PFSK-1 (cell line): ENCODE measurements at regions not wholly inside any gene's neighbourhood (a gene's known extent, or its start where the extent isn't known, plus 50 kb on each side); places are given as distances from the start of the nearest gene placed in this dataset.

ENCODE experiments used
- FOXP2 ChIP-seq: optimal IDR thresholded peaks from 2 replicates; pipeline ENCODE3; 2011; ENCODE audit warnings: borderline replicate concordance, control low read depth, inconsistent platforms; ENCODE audit not compliant: insufficient read depth; ENCODE audit errors: extremely low read length, extremely low read depth
- POLR2AphosphoS5 ChIP-seq: IDR thresholded peaks from 2 replicates; pipeline ENCODE4 v1.6.1; 2012; ENCODE audit warnings: low read depth, mild to moderate bottlenecking, control low read depth, low read length, moderate library complexity
- TF ChIP-seq, protein P1 (sequence below), 2 experiments: IDR thresholded peaks; 2 replicates each; pipeline versions ENCODE4 v1.6.1 to v1.8.0; 2011 to 2012; ENCODE audit warnings: low read depth in 2 of 2, low read length in 2 of 2, control low read depth in 1 of 2, inconsistent platforms in 1 of 2, mild to moderate bottlenecking in 1 of 2, moderate library complexity in 1 of 2; ENCODE audit not compliant: insufficient read depth in 1 of 2

DNA sequence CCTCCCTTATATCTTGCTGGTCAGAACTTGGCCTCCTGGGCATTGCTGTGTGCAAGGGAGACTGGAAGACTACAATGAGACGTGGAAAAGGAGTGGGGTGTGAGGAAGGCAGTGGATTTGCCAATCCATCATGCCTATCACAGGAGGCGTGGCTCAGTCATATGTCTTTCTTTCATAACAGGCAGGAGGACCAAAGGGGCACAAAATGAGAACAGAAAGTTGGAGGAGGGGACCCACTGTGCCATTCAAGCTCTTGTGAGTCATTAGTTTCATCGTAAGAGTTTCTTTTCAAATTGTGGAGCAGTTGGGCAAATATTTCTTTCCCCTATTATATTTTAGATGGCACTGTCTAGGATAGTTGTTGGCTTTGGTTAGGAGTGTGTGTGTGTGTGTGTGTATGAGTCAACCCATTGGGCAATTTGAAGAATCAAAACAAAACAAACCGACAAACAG is 471.5 kb downstream of the TSHZ3 start:
- TF ChIP-seq POLR2AphosphoS5: no peak
- TF ChIP-seq, protein P1, sequence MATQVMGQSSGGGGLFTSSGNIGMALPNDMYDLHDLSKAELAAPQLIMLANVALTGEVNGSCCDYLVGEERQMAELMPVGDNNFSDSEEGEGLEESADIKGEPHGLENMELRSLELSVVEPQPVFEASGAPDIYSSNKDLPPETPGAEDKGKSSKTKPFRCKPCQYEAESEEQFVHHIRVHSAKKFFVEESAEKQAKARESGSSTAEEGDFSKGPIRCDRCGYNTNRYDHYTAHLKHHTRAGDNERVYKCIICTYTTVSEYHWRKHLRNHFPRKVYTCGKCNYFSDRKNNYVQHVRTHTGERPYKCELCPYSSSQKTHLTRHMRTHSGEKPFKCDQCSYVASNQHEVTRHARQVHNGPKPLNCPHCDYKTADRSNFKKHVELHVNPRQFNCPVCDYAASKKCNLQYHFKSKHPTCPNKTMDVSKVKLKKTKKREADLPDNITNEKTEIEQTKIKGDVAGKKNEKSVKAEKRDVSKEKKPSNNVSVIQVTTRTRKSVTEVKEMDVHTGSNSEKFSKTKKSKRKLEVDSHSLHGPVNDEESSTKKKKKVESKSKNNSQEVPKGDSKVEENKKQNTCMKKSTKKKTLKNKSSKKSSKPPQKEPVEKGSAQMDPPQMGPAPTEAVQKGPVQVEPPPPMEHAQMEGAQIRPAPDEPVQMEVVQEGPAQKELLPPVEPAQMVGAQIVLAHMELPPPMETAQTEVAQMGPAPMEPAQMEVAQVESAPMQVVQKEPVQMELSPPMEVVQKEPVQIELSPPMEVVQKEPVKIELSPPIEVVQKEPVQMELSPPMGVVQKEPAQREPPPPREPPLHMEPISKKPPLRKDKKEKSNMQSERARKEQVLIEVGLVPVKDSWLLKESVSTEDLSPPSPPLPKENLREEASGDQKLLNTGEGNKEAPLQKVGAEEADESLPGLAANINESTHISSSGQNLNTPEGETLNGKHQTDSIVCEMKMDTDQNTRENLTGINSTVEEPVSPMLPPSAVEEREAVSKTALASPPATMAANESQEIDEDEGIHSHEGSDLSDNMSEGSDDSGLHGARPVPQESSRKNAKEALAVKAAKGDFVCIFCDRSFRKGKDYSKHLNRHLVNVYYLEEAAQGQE (IDR thresholded peaks at IDR 0.05; ENCODE audit: insufficient read depth in 1 of 2, low read depth in 2 of 2, low read length in 2 of 2): no peak
- TF ChIP-seq FOXP2: no peak
